ENCODE measurements at regions not wholly inside any gene's neighbourhood (a gene's known extent, or its start where the extent isn't known, plus 50 kb on each side); places are given as distances from the start of the nearest gene placed in this dataset.

DNA sequence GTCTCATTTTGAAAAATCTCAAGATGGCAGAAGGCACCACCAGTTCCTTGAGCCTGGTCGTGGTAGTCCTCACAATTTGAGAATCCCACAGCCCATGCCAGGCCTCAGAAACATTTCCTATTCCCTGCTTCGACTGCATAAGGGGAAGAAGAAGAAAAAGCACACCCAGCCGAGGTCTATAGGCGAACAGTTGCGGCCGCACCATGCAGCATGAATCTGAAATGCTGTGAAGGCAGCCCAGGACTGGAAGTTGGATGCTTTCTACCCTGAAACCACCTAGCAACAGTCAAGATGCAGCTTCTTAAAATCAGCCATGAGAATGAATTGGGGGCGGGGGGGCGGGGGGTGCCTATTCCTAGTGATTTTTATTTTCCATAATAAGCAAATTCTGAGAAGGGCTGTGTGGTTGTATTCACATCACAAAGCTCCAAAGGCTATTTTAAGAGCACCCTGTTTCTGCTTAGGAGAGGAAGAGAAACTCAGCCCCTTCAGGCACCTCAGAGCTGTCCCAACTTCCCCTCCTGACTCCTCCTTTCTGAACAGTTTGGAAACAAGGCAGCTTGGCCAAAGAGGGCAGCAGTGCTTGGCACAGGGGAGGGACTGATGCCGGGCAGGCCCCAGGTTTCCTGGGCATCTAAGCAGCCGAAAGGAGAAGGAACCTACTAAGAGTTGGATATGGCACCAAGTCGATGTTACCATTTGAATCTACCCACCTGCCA lies 172.5 kb upstream of the FOXN3 start:
- Histone ChIP-seq H3K27me3 (ENCODE audit: control insufficient read depth, insufficient read depth, low read length) (no peaks in the 10 kb centered on the region), H3K4me1 (ENCODE audit: control insufficient read depth, insufficient read depth, low read length, poor library complexity, severe bottlenecking) (peaks cover 10% of the 10 kb centered on the region), H3K36me3 (ENCODE audit: control insufficient read depth, insufficient read depth, low read length) (peaks cover 9% of the 10 kb centered on the region), H3K27ac (ENCODE audit: insufficient read depth, low read length, poor library complexity, severe bottlenecking) (no peak overlapping the region), H3K9me3 (ENCODE audit: control insufficient read depth in 2 of 2, low read length in 2 of 2) (peaks cover 0 to 8% of the 10 kb centered on the region in 2 experiments), H3K4me3 (ENCODE audit: low read depth, low read length) (no peak overlapping the region)
- DNase-seq (no peak), ATAC-seq (ENCODE audit: low read depth in 2 of 2) (no peak)
- H3K36me3 Mint-ChIP-seq, result peaks cover 61% of the 10 kb centered on the region
- H3K4me1 Mint-ChIP-seq, result peaks cover 48 to 88% (median 68%) of the 10 kb centered on the region in 4 donors
- H3K27me3 Mint-ChIP-seq, result no peaks in the 10 kb centered on the region
- peak overlapping the region in 2 of 3 donors; percentile 76 to 85 for H3K27ac Mint-ChIP-seq
- peak overlapping the region in 2 of 4 donors; percentile 29 to 72 for H3K4me3 Mint-ChIP-seq
- H3K9me3 Mint-ChIP-seq, result peaks cover 0 to 16% (median 6%) of the 10 kb centered on the region in 7 donors

DNA sequence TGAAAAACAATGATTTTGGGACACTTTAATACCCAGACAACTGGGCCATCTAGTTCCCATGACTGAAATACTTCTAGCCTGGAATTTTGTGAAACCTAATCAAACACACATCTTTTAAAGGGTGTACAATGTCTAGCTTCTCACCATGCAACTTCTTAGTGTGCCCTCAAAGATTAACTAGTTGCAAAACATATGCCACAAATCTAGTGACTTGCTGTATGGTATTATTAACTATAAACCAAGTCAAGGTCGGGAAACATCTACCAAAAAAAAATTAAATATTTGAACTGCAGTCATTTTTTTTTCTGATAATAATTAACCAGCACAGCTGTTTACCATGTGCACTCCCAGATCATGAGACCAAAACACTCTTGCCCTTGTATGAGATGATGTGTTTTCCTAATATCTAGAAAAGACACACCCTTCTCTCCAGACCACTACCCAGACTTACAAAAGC lies 171.8 kb upstream of the FOXN3 start:
- Mint-ChIP-seq H3K36me3 (peaks cover 54% of the 10 kb centered on the region), H3K27ac (peak overlapping the region in 2 of 3 donors; percentile 76 to 85), H3K4me3 (peak overlapping the region in 2 of 4 donors; percentile 29 to 72), H3K9me3 (peaks cover 0 to 11% (median 6%) of the 10 kb centered on the region in 7 donors), H3K27me3 (no peaks in the 10 kb centered on the region), H3K4me1 (peaks cover 48 to 85% (median 68%) of the 10 kb centered on the region in 4 donors)
- ATAC-seq (ENCODE audit: low read depth in 2 of 2), result no peak
- Histone ChIP-seq H3K9me3 (ENCODE audit: control insufficient read depth in 2 of 2, low read length in 2 of 2) (peaks cover 0 to 4% of the 10 kb centered on the region in 2 experiments), H3K4me1 (ENCODE audit: control insufficient read depth, insufficient read depth, low read length, poor library complexity, severe bottlenecking) (peaks cover 10% of the 10 kb centered on the region), H3K4me3 (ENCODE audit: low read depth, low read length) (no peak overlapping the region), H3K36me3 (ENCODE audit: control insufficient read depth, insufficient read depth, low read length) (peaks cover 5% of the 10 kb centered on the region), H3K27me3 (ENCODE audit: control insufficient read depth, insufficient read depth, low read length) (no peaks in the 10 kb centered on the region), H3K27ac (ENCODE audit: insufficient read depth, low read length, poor library complexity, severe bottlenecking) (no peak overlapping the region)
- no peak for DNase-seq

DNA sequence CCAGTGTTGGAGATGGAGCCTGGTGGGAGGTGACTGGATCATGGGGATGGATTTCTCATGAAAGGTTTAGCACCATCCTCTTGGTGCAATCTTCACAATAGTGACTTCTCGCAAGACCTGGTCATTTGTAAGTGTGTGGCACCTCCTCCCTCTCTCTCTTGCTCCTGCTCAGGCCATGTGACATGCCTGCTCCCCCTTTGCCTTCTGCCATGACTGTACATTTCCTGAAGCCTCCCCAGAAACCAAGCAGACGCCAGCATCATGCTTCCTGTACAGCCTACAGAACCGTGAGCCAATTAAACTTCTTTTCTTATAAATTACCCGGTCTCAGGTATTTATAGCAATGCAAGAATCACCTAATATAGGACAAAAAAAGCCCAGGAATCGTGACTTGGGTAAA lies 171.0 kb upstream of the FOXN3 start:
- H3K9me3 ChIP-seq (ENCODE audit: control insufficient read depth in 2 of 2, low read length in 2 of 2), result peaks cover 0 to 4% of the 10 kb centered on the region in 2 experiments
- Mint-ChIP-seq H3K9me3 (peaks cover 0 to 11% (median 6%) of the 10 kb centered on the region in 7 donors), H3K4me3 (no peak overlapping the region), H3K36me3 (peaks cover 58% of the 10 kb centered on the region), H3K27me3 (no peaks in the 10 kb centered on the region), H3K27ac (peak overlapping the region in 2 of 3 donors; percentile 61 to 63), H3K4me1 (peaks cover 48 to 86% (median 69%) of the 10 kb centered on the region in 4 donors)
- no peaks in the 10 kb centered on the region for H3K27me3 ChIP-seq (ENCODE audit: control insufficient read depth, insufficient read depth, low read length)
- no peak overlapping the region for H3K4me3 ChIP-seq (ENCODE audit: low read depth, low read length)
- ATAC-seq (ENCODE audit: low read depth in 2 of 2), result no peak
- peaks cover 2% of the 10 kb centered on the region for H3K36me3 ChIP-seq (ENCODE audit: control insufficient read depth, insufficient read depth, low read length)
- no peak for DNase-seq
- peaks cover 10% of the 10 kb centered on the region for H3K4me1 ChIP-seq (ENCODE audit: control insufficient read depth, insufficient read depth, low read length, poor library complexity, severe bottlenecking)
- H3K27ac ChIP-seq (ENCODE audit: insufficient read depth, low read length, poor library complexity, severe bottlenecking), result no peak overlapping the region

DNA sequence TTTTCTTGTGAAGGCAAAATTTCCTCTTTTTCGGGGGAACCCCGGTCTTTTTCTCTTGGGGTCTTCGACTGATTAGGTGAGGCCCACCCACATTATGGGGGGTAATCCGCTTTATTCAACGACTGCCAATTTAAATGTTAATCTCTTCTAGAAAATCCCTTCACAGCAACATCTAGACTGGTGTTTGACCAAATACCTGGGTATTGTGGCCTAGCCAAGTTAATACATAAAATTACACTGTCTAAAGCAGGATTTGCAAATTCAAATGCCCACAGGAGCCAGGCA lies 170.0 kb upstream of the FOXN3 start:
- ATAC-seq (ENCODE audit: low read depth in 2 of 2) (no peak), DNase-seq (no peak)
- H3K9me3 ChIP-seq (ENCODE audit: control insufficient read depth in 2 of 2, low read length in 2 of 2), result no peaks in the 10 kb centered on the region
- peaks cover 10% of the 10 kb centered on the region for H3K4me1 ChIP-seq (ENCODE audit: control insufficient read depth, insufficient read depth, low read length, poor library complexity, severe bottlenecking)
- no peak overlapping the region for H3K4me3 Mint-ChIP-seq
- H3K36me3 ChIP-seq (ENCODE audit: control insufficient read depth, insufficient read depth, low read length), result peaks cover 2% of the 10 kb centered on the region
- H3K27ac Mint-ChIP-seq, result no peak overlapping the region
- peaks cover 59% of the 10 kb centered on the region for H3K36me3 Mint-ChIP-seq
- H3K27me3 ChIP-seq (ENCODE audit: control insufficient read depth, insufficient read depth, low read length), result no peaks in the 10 kb centered on the region
- H3K27me3 Mint-ChIP-seq, result no peaks in the 10 kb centered on the region
- H3K4me3 ChIP-seq (ENCODE audit: low read depth, low read length), result no peak overlapping the region
- peaks cover 0 to 5% (median 2%) of the 10 kb centered on the region in 7 donors for H3K9me3 Mint-ChIP-seq
- peaks cover 52 to 85% (median 68%) of the 10 kb centered on the region in 4 donors for H3K4me1 Mint-ChIP-seq
- peak overlapping the region; percentile 8 for H3K27ac ChIP-seq (ENCODE audit: insufficient read depth, low read length, poor library complexity, severe bottlenecking)

DNA sequence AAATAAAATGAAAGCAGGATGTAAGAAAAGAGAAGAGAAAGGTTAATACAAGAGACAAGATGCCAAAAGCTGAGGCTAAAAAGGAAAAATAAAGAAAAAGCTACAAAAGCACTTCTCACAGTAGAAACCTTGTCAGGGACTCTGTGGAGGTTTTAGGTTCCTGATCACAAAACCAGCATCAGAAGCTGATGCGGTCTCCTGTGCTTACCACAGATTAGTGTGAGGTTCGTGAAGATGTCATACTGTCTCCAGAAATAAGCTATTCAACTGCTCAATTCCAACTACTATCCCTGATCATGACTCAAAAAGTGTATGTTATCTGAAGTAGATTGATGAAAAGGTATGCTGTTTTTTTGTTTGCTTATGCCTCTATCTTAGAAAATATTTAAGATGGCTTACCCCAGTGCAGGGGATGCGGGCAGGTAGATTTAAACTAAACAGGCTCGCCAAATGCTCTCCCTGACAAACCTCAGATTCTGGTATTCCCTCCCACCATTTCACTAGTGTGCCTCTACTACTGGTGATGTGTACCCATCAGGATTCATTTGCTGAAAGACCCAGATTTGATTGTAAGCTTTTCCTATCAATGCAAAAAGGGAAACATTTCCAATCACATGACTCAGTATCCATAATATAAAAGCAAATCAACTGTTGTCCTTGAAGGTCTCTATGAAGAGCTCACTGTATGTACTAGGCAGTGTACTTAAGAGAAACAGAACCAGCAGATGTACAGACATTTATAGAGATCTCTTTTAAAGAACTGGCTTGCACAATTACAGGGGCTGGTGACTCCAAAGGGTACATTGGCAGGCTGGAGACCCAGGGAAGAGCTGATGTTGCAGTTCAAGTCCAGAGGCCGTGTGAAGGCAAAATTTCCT lies 169.5 kb upstream of the FOXN3 start:
- Histone ChIP-seq H3K9me3 (ENCODE audit: control insufficient read depth in 2 of 2, low read length in 2 of 2) (no peaks in the 10 kb centered on the region), H3K27ac (ENCODE audit: insufficient read depth, low read length, poor library complexity, severe bottlenecking) (peak overlapping the region; percentile 8), H3K36me3 (ENCODE audit: control insufficient read depth, insufficient read depth, low read length) (peaks cover 6% of the 10 kb centered on the region), H3K27me3 (ENCODE audit: control insufficient read depth, insufficient read depth, low read length) (no peaks in the 10 kb centered on the region), H3K4me1 (ENCODE audit: control insufficient read depth, insufficient read depth, low read length, poor library complexity, severe bottlenecking) (peaks cover 10% of the 10 kb centered on the region), H3K4me3 (ENCODE audit: low read depth, low read length) (no peak overlapping the region)
- no peaks in the 10 kb centered on the region for H3K27me3 Mint-ChIP-seq
- DNase-seq, result no peak
- peaks cover 59% of the 10 kb centered on the region for H3K36me3 Mint-ChIP-seq
- peaks cover 48 to 85% (median 69%) of the 10 kb centered on the region in 4 donors for H3K4me1 Mint-ChIP-seq
- H3K27ac Mint-ChIP-seq, result peak overlapping the region; percentile 1 to 62 (median 12)
- H3K4me3 Mint-ChIP-seq, result peak overlapping the region in 1 of 4 donors; percentile 22
- ATAC-seq (ENCODE audit: low read depth in 2 of 2), result no peak
- H3K9me3 Mint-ChIP-seq, result peaks cover 0 to 2% (median 0%) of the 10 kb centered on the region in 7 donors

DNA sequence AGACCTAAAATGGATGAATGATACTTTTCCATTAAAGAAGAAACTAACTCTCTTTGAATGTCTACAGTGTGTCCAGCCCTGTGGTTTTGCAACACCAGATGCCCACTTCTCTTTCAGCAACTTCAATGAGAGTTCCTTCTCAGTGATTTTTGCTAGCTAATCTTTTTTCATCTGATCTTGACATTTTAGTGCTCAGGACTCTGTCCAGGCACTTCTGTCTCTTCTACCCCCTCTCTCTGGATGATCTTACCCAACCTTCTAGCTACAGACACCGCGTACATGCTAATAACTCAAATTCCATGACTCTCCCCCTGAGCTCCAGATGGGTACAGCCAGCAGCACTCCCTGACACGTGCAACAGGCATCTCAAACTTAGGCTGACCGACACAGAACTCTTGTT lies 161.1 kb upstream of the FOXN3 start:
- no peak overlapping the region for H3K4me3 Mint-ChIP-seq
- no peak overlapping the region for H3K27ac ChIP-seq (ENCODE audit: insufficient read depth, low read length, poor library complexity, severe bottlenecking)

DNA sequence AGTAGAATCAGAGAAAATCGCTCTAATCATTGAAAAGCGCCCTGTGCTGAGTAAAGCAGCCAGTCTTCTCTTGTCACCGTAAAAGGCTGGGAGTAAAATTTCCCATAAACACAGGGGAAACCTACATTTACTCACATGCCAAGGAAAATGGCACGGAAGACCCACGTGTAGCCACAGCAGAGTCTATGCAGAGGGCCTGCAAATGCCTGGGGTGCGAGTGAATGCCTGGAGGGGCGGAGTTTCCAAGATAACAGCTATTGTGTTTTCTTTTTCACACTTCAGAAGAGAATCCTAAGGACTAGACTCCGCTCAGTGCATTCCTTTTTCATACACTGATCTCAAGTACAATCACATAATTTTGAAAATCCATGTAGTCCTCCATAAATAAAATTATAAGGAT lies 159.9 kb upstream of the FOXN3 start:
- no peaks in the 10 kb centered on the region for H3K9me3 ChIP-seq (ENCODE audit: control insufficient read depth in 2 of 2, low read length in 2 of 2)
- no peaks in the 10 kb centered on the region for H3K27me3 ChIP-seq (ENCODE audit: control insufficient read depth, insufficient read depth, low read length)
- H3K27me3 Mint-ChIP-seq, result no peaks in the 10 kb centered on the region
- peaks cover 39% of the 10 kb centered on the region for H3K36me3 ChIP-seq (ENCODE audit: control insufficient read depth, insufficient read depth, low read length)
- DNase-seq (no peak), ATAC-seq (ENCODE audit: low read depth in 2 of 2) (no peak)
- H3K4me1 ChIP-seq (ENCODE audit: control insufficient read depth, insufficient read depth, low read length, poor library complexity, severe bottlenecking), result no peaks in the 10 kb centered on the region
- no peak overlapping the region for H3K4me3 ChIP-seq (ENCODE audit: low read depth, low read length)
- H3K27ac ChIP-seq (ENCODE audit: insufficient read depth, low read length, poor library complexity, severe bottlenecking), result no peak overlapping the region
- H3K27ac Mint-ChIP-seq, result peak overlapping the region in 1 of 3 donors; percentile 52
- peaks cover 30% of the 10 kb centered on the region for H3K36me3 Mint-ChIP-seq
- H3K4me3 Mint-ChIP-seq, result no peak overlapping the region
- no peaks in the 10 kb centered on the region for H3K9me3 Mint-ChIP-seq
- H3K4me1 Mint-ChIP-seq, result peaks cover 20 to 70% (median 43%) of the 10 kb centered on the region in 4 donors

More for the DNA sequence above, 161.1 kb upstream of the FOXN3 start:
- DNase-seq, result no peak
- ATAC-seq (ENCODE audit: low read depth in 2 of 2), result no peak
- Histone ChIP-seq H3K27me3 (ENCODE audit: control insufficient read depth, insufficient read depth, low read length) (no peaks in the 10 kb centered on the region), H3K4me3 (ENCODE audit: low read depth, low read length) (no peak overlapping the region), H3K36me3 (ENCODE audit: control insufficient read depth, insufficient read depth, low read length) (peaks cover 34% of the 10 kb centered on the region), H3K9me3 (ENCODE audit: control insufficient read depth in 2 of 2, low read length in 2 of 2) (no peaks in the 10 kb centered on the region), H3K4me1 (ENCODE audit: control insufficient read depth, insufficient read depth, low read length, poor library complexity, severe bottlenecking) (no peaks in the 10 kb centered on the region)
- peaks cover 40% of the 10 kb centered on the region for H3K36me3 Mint-ChIP-seq
- no peaks in the 10 kb centered on the region for H3K27me3 Mint-ChIP-seq
- peaks cover 27 to 70% (median 41%) of the 10 kb centered on the region in 4 donors for H3K4me1 Mint-ChIP-seq
- peak overlapping the region in 2 of 3 donors; percentile 81 to 82 for H3K27ac Mint-ChIP-seq
- H3K9me3 Mint-ChIP-seq, result no peaks in the 10 kb centered on the region
